Upper lobe of left lung (tissue), 4 donors: ENCODE measurements at regions not wholly inside any gene's neighbourhood (a gene's known extent, or its start where the extent isn't known, plus 50 kb on each side); places are given as distances from the start of the nearest gene placed in this dataset.

Experiments used
- CTCF ChIP-seq, 6 experiments: fragments of 450-650 bp in 4 of 6; fragments of 200-600 bp in 2 of 6; sonication (generic) in 2 of 6; IDR thresholded peaks; one replicate each; pipeline ENCODE4 v1.5.1; 2016 to 2019; ENCODE audit warnings: antibody characterized with exemption in 6 of 6
- POLR2A ChIP-seq, 4 donors: fragments of 450-650 bp; IDR thresholded peaks; one replicate each; pipeline ENCODE4 v1.5.1; 2016 to 2017; ENCODE audit warnings: antibody characterized with exemption in 4 of 4, mild to moderate bottlenecking in 2 of 4

GRCh38 chr11:96523656-96524055, 133.8 kb downstream of the JRKL start:
- TF ChIP-seq CTCF (IDR thresholded peaks at IDR 0.05) (no peak), POLR2A (IDR thresholded peaks at IDR 0.05) (no peak)
